ENCODE measurements at regions not wholly inside any gene's neighbourhood (a gene's known extent, or its start where the extent isn't known, plus 50 kb on each side); places are given as distances from the start of the nearest gene placed in this dataset.

GRCh38 chr15:69815793-69816192, 281.9 kb downstream of the TLE3 start:
- intact Hi-C loops (cut with DNase I): no loop called here
- TF ChIP-seq POLR2AphosphoS5 (IDR thresholded peaks at IDR 0.05; ENCODE audit: insufficient read depth in 1 of 2, low read depth in 1 of 2) (no peak), CTCF (IDR thresholded peaks at IDR 0.05) (no peak)
- no peak for DNase-seq (ENCODE audit: extremely low spot score in 2 of 2)
- Histone ChIP-seq H3K4me1 (no peaks in the 10 kb centered on the region), H3K9me3 (no peaks in the 10 kb centered on the region), H3K36me3 (no peaks in the 10 kb centered on the region), H3K27me3 (no peaks in the 10 kb centered on the region), H3K27ac (no peak overlapping the region), H3K4me3 (no peak overlapping the region)

- no peaks in the 10 kb centered on the region for H3K9me3 ChIP-seq
- H3K36me3 ChIP-seq: no peaks in the 10 kb centered on the region
- no peak for TF ChIP-seq POLR2AphosphoS5 (IDR thresholded peaks at IDR 0.05; ENCODE audit: insufficient read depth in 1 of 2, low read depth in 1 of 2)
- no peak for TF ChIP-seq POLR2A (IDR thresholded peaks at IDR 0.05)
- no peak for TF ChIP-seq CTCF (IDR thresholded peaks at IDR 0.05)
- intact Hi-C loops (cut with DNase I): no loop called here
- no peak for DNase-seq (ENCODE audit: extremely low spot score in 2 of 2)
- H3K4me1 ChIP-seq: no peaks in the 10 kb centered on the region
- no peaks in the 10 kb centered on the region for H3K27me3 ChIP-seq
- H3K27ac ChIP-seq: no peak overlapping the region
- H3K4me3 ChIP-seq: no peak overlapping the region
Observed at GRCh38 chr15:69816522-69816921, 281.2 kb downstream of the TLE3 start.

- H3K4me1 ChIP-seq: no peaks in the 10 kb centered on the region
- intact Hi-C loops (cut with DNase I): no loop called here
- TF ChIP-seq POLR2AphosphoS5 (IDR thresholded peaks at IDR 0.05; ENCODE audit: insufficient read depth in 1 of 2, low read depth in 1 of 2) (no peak), CTCF (IDR thresholded peaks at IDR 0.05) (no peak), POLR2A (IDR thresholded peaks at IDR 0.05) (no peak)
- H3K4me3 ChIP-seq: no peak overlapping the region
- H3K36me3 ChIP-seq: no peaks in the 10 kb centered on the region
- H3K27ac ChIP-seq: no peak overlapping the region
- no peaks in the 10 kb centered on the region for H3K9me3 ChIP-seq
- no peaks in the 10 kb centered on the region for H3K27me3 ChIP-seq
- no peak for DNase-seq (ENCODE audit: extremely low spot score in 2 of 2)
Observed at GRCh38 chr15:69818529-69818928, 279.2 kb downstream of the TLE3 start.

GRCh38 chr15:69819371-69819770, 278.3 kb downstream of the TLE3 start:
- intact Hi-C loops (cut with DNase I): no loop called here
- DNase-seq (ENCODE audit: extremely low spot score in 2 of 2): no peak
- Histone ChIP-seq H3K27me3 (no peaks in the 10 kb centered on the region), H3K27ac (no peak overlapping the region), H3K4me1 (no peaks in the 10 kb centered on the region), H3K9me3 (no peaks in the 10 kb centered on the region), H3K36me3 (no peaks in the 10 kb centered on the region), H3K4me3 (no peak overlapping the region)
- TF ChIP-seq POLR2A (IDR thresholded peaks at IDR 0.05) (no peak), POLR2AphosphoS5 (IDR thresholded peaks at IDR 0.05; ENCODE audit: insufficient read depth in 1 of 2, low read depth in 1 of 2) (no peak), CTCF (IDR thresholded peaks at IDR 0.05) (no peak)

- Histone ChIP-seq H3K36me3 (no peaks in the 10 kb centered on the region), H3K27ac (no peak overlapping the region), H3K4me1 (no peaks in the 10 kb centered on the region), H3K4me3 (no peak overlapping the region), H3K9me3 (no peaks in the 10 kb centered on the region), H3K27me3 (no peaks in the 10 kb centered on the region)
- TF ChIP-seq CTCF (IDR thresholded peaks at IDR 0.05): no peak
- no peak for DNase-seq (ENCODE audit: extremely low spot score in 2 of 2)
- intact Hi-C loops (cut with DNase I): no loop called here
Observed at GRCh38 chr15:69820819-69821218, 276.9 kb downstream of the TLE3 start.

Data from vagina (tissue), 2 donors.